DMS114 treated with DMSO at 0.1 percent for 48 hours (cell line): ENCODE measurements at regions not wholly inside any gene's neighbourhood (a gene's known extent, or its start where the extent isn't known, plus 50 kb on each side); places are given as distances from the start of the nearest gene placed in this dataset.

Source experiments
- DNase-seq: peaks from one replicate; lab custom pipeline; 2025; ENCODE audit not compliant: unreplicated experiment; lab: John Stamatoyannopoulos, UW

DNA sequence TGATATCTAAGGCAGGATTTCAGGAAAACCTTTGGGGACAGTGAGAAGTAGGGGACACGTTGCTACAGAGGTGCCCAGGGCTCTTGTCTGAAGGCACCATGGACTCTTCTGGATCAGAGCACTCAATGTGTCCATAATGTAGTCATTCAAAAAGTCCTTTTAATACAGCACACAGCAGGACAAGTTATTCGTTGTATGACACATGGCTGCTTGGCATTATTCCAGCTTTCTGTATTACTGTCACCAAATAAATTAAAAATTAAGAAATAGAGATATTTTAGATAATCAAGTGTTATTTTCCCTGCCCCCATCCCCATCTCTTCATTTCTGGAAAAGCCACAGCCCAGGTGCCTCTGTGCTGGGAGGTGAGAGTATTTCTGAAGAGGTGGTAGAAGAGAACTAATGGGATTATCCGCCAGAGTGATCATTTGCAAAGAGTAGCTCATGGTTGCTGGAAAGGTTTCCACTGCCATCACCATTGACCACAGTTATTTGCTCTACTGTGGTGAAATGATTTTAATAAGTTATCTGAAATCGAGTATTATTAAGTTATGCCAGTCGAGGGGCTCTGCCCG is 83.0 kb downstream of the CXCL12 start:
- DNase-seq, result no peak

DNA sequence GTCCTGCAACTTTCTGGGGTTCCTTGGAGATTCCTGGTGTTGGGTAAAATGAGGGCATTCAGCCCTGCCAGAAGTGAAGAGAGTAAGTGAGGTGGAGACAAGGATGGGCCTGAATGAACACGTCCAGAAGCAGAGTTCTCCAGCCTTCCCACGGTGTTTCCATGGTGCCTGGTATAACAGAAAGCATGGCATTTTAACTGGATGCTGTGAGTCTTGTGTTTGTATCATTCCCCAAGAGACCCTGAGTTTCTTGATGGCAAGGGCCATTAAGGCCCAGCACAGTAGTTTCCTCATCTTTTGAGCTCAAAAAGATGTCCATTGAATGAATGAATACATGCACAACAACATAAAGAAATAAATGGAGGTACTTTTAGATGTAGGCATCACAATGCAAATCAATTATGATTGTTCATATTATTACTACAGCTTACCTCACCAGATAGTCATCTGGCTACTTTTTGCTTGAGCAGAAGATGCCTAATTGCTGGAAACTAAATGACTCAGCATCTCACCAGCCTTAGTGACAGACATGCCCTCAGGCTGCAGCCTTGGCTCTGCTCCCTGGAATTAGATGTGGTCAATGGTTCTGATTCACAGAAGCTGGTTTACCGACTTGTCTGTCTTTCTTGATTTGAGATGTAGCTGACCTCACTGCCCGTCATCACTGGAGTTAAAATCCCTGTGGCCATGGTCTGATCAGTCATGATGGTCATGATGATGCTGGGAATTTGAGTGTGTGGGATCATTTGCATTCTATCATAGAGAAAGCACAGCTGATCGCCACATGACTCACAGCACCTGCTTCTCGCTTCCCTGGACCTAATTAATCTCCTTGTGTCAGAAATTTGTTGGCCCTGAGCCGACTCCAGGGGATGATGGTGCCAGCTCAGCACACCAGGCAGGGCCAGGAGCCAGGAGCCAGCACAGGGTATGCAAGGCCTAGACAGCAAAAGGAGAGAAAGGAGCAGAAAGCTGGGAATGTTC is 83.9 kb downstream of the CXCL12 start:
- no peak for DNase-seq

- no peak for DNase-seq
These were observed 86.2 kb downstream of the CXCL12 start for GRCh38 chr10:44298713-44299112.

DNA sequence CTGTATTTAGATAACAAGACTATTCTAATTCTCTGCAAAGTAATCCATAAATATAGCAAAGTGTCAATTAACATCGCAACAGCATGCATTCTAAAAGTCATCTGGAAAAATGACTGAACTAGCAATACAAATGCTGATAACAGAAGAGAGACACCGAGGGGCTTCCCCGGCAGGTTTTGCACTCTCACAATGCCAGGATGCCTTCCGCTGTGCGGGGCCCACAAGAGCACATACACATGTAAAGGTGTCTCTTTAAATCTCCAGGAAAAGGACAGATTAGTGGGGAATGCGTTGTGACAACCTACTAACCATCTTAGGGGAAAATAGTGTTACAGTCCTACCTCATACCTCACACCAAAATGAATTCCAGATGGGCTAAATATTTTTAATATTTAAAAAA is 86.9 kb downstream of the CXCL12 start:
- DNase-seq, result no peak

GRCh38 chr10:44295644-44296241 is 89.2 kb downstream of the CXCL12 start:
- no peak for DNase-seq

DNA sequence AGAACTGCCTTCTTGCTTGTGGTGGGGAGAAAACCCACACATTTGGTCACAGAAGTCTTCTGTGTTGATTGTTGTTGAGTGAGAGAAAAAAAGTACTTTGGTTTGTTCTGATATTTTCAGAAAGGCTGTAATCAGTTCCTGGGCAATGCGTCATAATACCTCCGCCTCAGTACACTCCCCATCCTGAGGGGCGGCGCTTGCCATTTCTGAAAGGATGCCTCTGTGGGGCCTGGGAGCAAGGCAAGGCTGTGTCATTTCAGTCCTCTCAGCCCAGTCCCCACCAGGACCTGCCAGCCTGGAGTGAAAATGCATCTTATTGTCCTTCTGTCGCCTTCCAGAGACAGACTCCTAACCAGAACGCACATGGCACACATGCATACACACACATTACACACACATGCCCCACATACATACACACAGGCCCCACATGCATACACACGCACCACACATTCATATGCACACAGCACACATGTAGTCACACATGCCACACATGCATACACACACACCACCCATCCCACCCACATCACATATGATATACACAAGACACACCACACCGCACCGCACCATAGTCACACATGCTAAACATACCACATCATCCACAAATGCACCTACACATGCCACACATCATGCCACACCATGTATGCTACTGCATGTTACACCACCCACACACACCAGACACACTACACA is 90.0 kb downstream of the CXCL12 start:
- no peak for DNase-seq

GRCh38 chr10:44293842-44294241 is 91.1 kb downstream of the CXCL12 start:
- DNase-seq, result no peak

GRCh38 chr10:44293306-44293778 is 91.6 kb downstream of the CXCL12 start:
- DNase-seq, result no peak

DNA sequence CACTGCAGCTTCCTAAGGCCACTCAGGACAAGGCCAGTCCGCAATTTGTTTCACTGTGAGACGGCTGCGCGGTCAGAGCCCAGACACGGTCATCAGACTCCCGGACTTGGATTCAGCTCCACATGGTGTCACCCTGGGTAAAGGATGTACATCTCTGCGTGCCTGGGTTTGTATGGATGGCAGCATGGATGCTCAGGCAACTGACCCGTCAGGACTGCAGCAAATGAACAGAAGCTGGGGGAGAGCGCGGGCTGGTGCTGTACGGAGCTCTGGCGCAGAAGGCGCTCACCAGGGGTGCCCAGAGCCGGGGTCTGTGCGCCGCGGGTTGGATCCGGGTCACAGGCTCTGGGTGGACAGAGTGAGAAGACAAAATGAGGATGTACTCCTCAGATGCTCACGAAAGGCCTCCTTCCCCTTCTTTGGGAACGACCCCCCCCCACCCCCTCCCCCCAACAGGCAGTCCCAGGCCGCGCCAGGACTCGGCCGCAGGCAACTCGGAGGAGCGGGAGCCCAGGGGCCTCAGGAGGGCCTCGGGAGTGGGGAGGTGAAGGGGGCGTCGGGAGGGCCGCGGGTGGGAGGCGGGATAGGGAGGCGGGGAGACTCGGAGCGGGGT is 92.4 kb downstream of the CXCL12 start:
- peak; percentile 7 for DNase-seq

DNA sequence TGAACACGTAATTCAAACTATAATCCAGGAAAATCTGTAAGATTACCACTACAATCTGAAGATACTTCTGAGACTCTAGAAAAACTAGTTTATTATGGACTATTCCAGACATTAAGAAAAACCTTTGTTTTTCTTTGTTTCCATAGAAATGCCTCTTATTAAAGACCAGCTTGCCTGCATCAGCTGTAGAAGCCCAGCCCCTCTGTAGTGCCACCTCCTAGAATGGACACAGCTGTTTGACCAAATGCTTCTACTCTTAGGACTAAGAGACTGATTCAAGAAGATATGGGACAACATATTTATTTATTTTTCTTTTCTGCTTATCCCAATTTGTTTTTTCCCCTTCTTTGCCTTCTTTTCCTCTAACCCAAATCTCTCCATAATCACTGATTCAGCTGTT is 93.8 kb downstream of the CXCL12 start:
- DNase-seq, result no peak

- DNase-seq, result no peak
These were observed 95.8 kb downstream of the CXCL12 start for GRCh38 chr10:44289125-44289524.

GRCh38 chr10:44287408-44287807 is 97.5 kb downstream of the CXCL12 start:
- DNase-seq, result no peak

GRCh38 chr10:44284198-44285084 is 100.5 kb downstream of the CXCL12 start:
- no peak for DNase-seq

- DNase-seq, result no peak
These were observed 102.1 kb downstream of the CXCL12 start for GRCh38 chr10:44282626-44283300.

- DNase-seq, result no peak
These were observed 103.2 kb downstream of the CXCL12 start for GRCh38 chr10:44281662-44282061.

- no peak for DNase-seq
These were observed 103.7 kb downstream of the CXCL12 start for GRCh38 chr10:44281089-44281613.

- DNase-seq, result no peak
These were observed 104.5 kb downstream of the CXCL12 start for GRCh38 chr10:44280226-44281014.

GRCh38 chr10:44279426-44280126 is 105.3 kb downstream of the CXCL12 start:
- DNase-seq, result no peak
